IMR-90 (cell line): ENCODE measurements at regions not wholly inside any gene's neighbourhood (a gene's known extent, or its start where the extent isn't known, plus 50 kb on each side); places are given as distances from the start of the nearest gene placed in this dataset.

ENCODE experiments used
- ATAC-seq: fragments of 200-7000 bp; cut with Tn5 transposase; 2 replicates; pipeline ENCODE4 v1.9.1; 2020; ENCODE audit warnings: low read depth, mild to moderate bottlenecking, moderate library complexity
- BruUV-seq: library from RNA; stranded (reverse); fragments of 400-500 nt; replicated peaks from 2 replicates; lab custom pipeline; 2021; lab: Mats Ljungman, UMichigan
- CTCF ChIA-PET: fragments of 300-600 bp; formaldehyde crosslinking; extraction: SDS; loops from one replicate; lab custom pipeline; 2021; ENCODE audit warnings: antibody characterized with exemption; lab: Yijun Ruan, JAX
- POLR2A ChIA-PET: fragments of 300-600 bp; sonication (Branson Sonifier 250); formaldehyde crosslinking; loops from one replicate; lab custom pipeline; 2022; ENCODE audit warnings: antibody characterized with exemption; ENCODE audit not compliant: unreplicated experiment; lab: Charles Lee
- DNase-seq: peaks from one replicate; pipeline ENCODE4 v3.0.0; 2013
- H2AFZ ChIP-seq: replicated peaks from 2 replicates; pipeline ENCODE3; 2013; ENCODE audit warnings: low read length, mild to moderate bottlenecking; ENCODE audit not compliant: poor library complexity
- H2AK5ac ChIP-seq: 2 replicates; pipeline ENCODE4 v1.6.1; 2013; ENCODE audit warnings: low read depth, low read length, inconsistent platforms
- H2AK9ac ChIP-seq: replicated peaks from 2 replicates; pipeline ENCODE3; 2013; ENCODE audit warnings: mild to moderate bottlenecking, low read depth, low read length, moderate library complexity; ENCODE audit not compliant: poor library complexity
- H2BK120ac ChIP-seq: 2 replicates; pipeline ENCODE4 v1.6.1; 2013; ENCODE audit warnings: low read depth, low read length, inconsistent platforms
- H2BK15ac ChIP-seq: 3 replicates; pipeline ENCODE4 v1.6.1; 2013; ENCODE audit warnings: low read depth, low read length, inconsistent platforms
- H2BK20ac ChIP-seq: 2 replicates; pipeline ENCODE4 v1.6.1; 2013; ENCODE audit warnings: low read depth, mild to moderate bottlenecking, inconsistent platforms, low read length, moderate library complexity
- H2BK5ac ChIP-seq: 2 replicates; pipeline ENCODE4 v1.6.1; 2013; ENCODE audit warnings: mild to moderate bottlenecking, low read depth, low read length, inconsistent platforms; ENCODE audit not compliant: poor library complexity, severe bottlenecking
- H3K14ac ChIP-seq: replicated peaks from 2 replicates; pipeline ENCODE4 v1.6.1; 2013; ENCODE audit warnings: low read depth, low read length, inconsistent platforms
- H3K18ac ChIP-seq: 2 replicates; pipeline ENCODE4 v1.6.1; 2013; ENCODE audit warnings: low read depth, low read length, control low read depth
- H3K23ac ChIP-seq: 2 replicates; pipeline ENCODE4 v1.6.1; 2013; ENCODE audit warnings: low read depth, low read length, inconsistent platforms
- H3K27ac ChIP-seq: 2 replicates; pipeline ENCODE4 v1.5.1; 2013; ENCODE audit warnings: mild to moderate bottlenecking, control low read depth, low read length; ENCODE audit not compliant: insufficient read depth
- H3K27me3 ChIP-seq: 2 replicates; pipeline ENCODE4 v1.6.1; 2013; ENCODE audit warnings: low read length; ENCODE audit not compliant: control insufficient read depth, insufficient read depth
- H3K36me3 ChIP-seq: 2 replicates; pipeline ENCODE4 v1.6.1; 2013; ENCODE audit warnings: low read length, mixed read lengths; ENCODE audit not compliant: control insufficient read depth, insufficient read depth
- H3K4ac ChIP-seq: 2 replicates; pipeline ENCODE4 v1.6.1; 2013; ENCODE audit warnings: low read depth, low read length, inconsistent platforms
- H3K4me1 ChIP-seq: 2 replicates; pipeline ENCODE4 v1.6.1; 2013; ENCODE audit warnings: low read length, mixed read lengths; ENCODE audit not compliant: control insufficient read depth, insufficient read depth
- H3K4me2 ChIP-seq: 2 replicates; pipeline ENCODE4 v1.6.1; 2013; ENCODE audit warnings: low read depth, mild to moderate bottlenecking, control low read depth, low read length, moderate library complexity
- H3K4me3 ChIP-seq: 2 replicates; pipeline ENCODE4 v1.5.1; 2013; ENCODE audit warnings: low read depth, mild to moderate bottlenecking, control low read depth, low read length, moderate library complexity; ENCODE audit not compliant: insufficient read depth
- H3K56ac ChIP-seq: 2 replicates; pipeline ENCODE4 v1.6.1; 2013; ENCODE audit warnings: low read length, inconsistent platforms; ENCODE audit not compliant: insufficient read depth; ENCODE audit errors: extremely low read depth
- H3K79me1 ChIP-seq, 2 experiments: 2 replicates each; pipeline ENCODE4 v1.6.1; 2013; ENCODE audit warnings: low read length in 2 of 2, inconsistent platforms in 1 of 2, low read depth in 1 of 2
- H3K9ac ChIP-seq: 2 replicates; pipeline ENCODE4 v1.6.1; 2013; ENCODE audit warnings: low read depth, low read length, control low read depth
- H3K9me1 ChIP-seq: 2 replicates; pipeline ENCODE4 v1.6.1; 2013; ENCODE audit warnings: low read length, inconsistent platforms; ENCODE audit not compliant: insufficient read depth
- H3K9me3 ChIP-seq: 2 replicates; pipeline ENCODE4 v1.6.1; 2013; ENCODE audit warnings: low read length; ENCODE audit not compliant: control insufficient read depth, insufficient read depth
- H4K20me1 ChIP-seq: 2 replicates; pipeline ENCODE4 v1.6.1; 2013; ENCODE audit warnings: low read length, inconsistent platforms; ENCODE audit not compliant: insufficient read depth
- H4K5ac ChIP-seq: 2 replicates; pipeline ENCODE4 v1.6.1; 2013; ENCODE audit warnings: mild to moderate bottlenecking, low read depth, low read length, control low read depth
- H4K8ac ChIP-seq, 2 experiments: 2 replicates each; pipeline ENCODE4 v1.6.1; 2013; ENCODE audit warnings: low read depth in 2 of 2, low read length in 2 of 2, control low read depth in 1 of 2, inconsistent platforms in 1 of 2
- H4K91ac ChIP-seq: 2 replicates; pipeline ENCODE4 v1.6.1; 2013; ENCODE audit warnings: low read depth, low read length, inconsistent platforms; ENCODE audit not compliant: insufficient read depth
- CHD1 ChIP-seq: IDR thresholded peaks from 2 replicates; pipeline ENCODE4 v1.6.1; 2012; ENCODE audit warnings: low read depth, low read length, improper control_type of control experiment
- MAZ ChIP-seq: IDR thresholded peaks from 2 replicates; pipeline ENCODE4 v1.6.1; 2012; ENCODE audit warnings: low read depth, mild to moderate bottlenecking, low read length, improper control_type of control experiment, moderate library complexity, borderline replicate concordance
- POLR2A ChIP-seq: IDR thresholded peaks from 2 replicates; pipeline ENCODE4 v1.6.1; 2012; ENCODE audit warnings: mild to moderate bottlenecking, low read depth, low read length
- SMC3 ChIP-seq: fragments of 150-350 bp; IDR thresholded peaks from 2 replicates; pipeline ENCODE4 v1.6.1; 2016; ENCODE audit warnings: low read depth, mild to moderate bottlenecking, antibody characterized with exemption, low read length, moderate library complexity
- WGBS, 2 experiments: methylation state at CpG; one replicate each; pipeline versions ENCODE4 v1.1.5 to v1.1.7; 2013; ENCODE audit warnings: missing lambda C conversion rate in 2 of 2; ENCODE audit not compliant: insufficient read length in 1 of 2; ENCODE audit errors: extremely low coverage in 2 of 2; 5-methylcytosine and 5-hydroxymethylcytosine counted together
- dilution Hi-C: fragments of 300-500 bp; cut with HindIII; formaldehyde crosslinking; loops from one replicate; pipeline ENCODE4 v1.14.3; 2018; ENCODE audit warnings: low sequenced_read_pairs; ENCODE audit not compliant: unreplicated experiment
- in situ Hi-C: fragments of 300-500 bp; cut with MboI; formaldehyde crosslinking; loops from 3 replicates; pipeline ENCODE4 v1.14.3; 2019; ENCODE audit warnings: low sequenced_read_pairs, inconsistent platforms, mixed read lengths
- intact Hi-C: fragments of 100-400 bp; cut with micrococcal nuclease; formaldehyde crosslinking; loops from 2 replicates; pipeline ENCODE4 v1.10.0; 2022
- TF ChIP-seq, protein P1 (sequence below): fragments of 150-350 bp; IDR thresholded peaks from 2 replicates; pipeline ENCODE4 v1.6.1; 2016; ENCODE audit warnings: low read depth, mild to moderate bottlenecking, low read length, moderate library complexity, borderline replicate concordance

DNA sequence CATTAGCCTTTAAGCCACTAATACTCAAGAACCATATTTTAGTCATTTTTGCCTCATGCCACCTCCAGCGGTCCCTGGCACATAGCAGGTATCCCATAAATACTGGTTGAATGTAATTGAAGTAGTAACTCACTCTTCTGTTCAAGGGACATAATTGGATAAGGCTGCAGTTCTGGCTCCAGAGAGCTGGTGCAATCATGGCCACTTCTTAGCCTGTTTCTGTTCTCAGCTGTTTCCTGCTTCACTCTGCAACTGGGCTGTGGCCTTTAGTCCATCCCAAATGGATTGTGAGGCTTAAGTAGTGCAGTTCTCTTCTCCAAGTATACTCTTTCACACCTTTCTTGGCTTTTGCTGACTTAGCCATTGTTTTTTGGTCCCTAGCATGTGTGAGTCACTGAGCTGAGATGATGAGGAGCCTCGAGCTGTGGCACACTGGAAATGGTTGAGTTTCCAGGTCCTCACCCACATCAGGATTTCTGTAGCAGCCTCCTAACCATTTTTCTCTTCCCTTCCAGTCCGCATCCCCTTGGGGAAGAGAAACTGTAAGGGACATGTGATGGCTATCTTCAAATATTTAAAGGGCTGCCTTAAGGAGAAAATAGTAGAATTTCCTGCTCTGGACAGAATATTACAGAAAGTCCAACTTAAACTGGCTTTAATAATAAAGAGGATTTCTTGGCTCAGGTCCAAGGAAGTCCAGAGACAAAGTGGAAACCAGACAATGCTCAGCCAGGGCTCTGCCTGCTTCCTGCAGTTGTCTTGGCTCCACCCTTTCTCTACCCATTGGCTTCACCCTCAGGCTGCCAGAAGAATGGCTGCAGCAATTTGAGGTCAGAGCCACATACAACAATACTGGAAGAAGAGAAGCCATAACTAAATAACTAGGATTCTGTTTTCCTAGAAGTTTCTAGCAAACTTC is 305.4 kb upstream of the ROPN1 start:
- Histone ChIP-seq H3K9ac (no peak overlapping the region), H3K27me3 (peaks cover 18% of the 10 kb centered on the region), H4K91ac (no peak overlapping the region), H4K20me1 (no peaks in the 10 kb centered on the region), H2BK5ac (no peak overlapping the region), H3K14ac (no peak overlapping the region), H3K56ac (no peak overlapping the region), H3K27ac (no peak overlapping the region), H2BK20ac (no peak overlapping the region), H3K4ac (no peak overlapping the region), H3K9me1 (no peaks in the 10 kb centered on the region; the same call in 1 of the 2 replicates), H4K5ac (no peak overlapping the region), H2BK120ac (no peak overlapping the region), H3K79me1 (no peaks in the 10 kb centered on the region), H3K9me3 (no peaks in the 10 kb centered on the region), H3K36me3 (no peaks in the 10 kb centered on the region), H3K23ac (no peak overlapping the region), H3K4me2 (no peak overlapping the region), H4K8ac (no peak overlapping the region), H3K4me3 (no peak overlapping the region), H3K18ac (no peak overlapping the region), H2BK15ac (no peak overlapping the region), H3K4me1 (peaks cover 2% of the 10 kb centered on the region; the same call in 1 of the 2 replicates), H2AK5ac (no peak overlapping the region), H2AK9ac (no peak overlapping the region), H2AFZ (no peak overlapping the region)
- ATAC-seq (no peak), DNase-seq (no peak)
- in situ Hi-C loops (no loop called here), intact Hi-C loops (loop anchor here (5.0 kb wide), 1 partner anchor 90 kb away; no protein-coding TSS in a partner anchor), dilution Hi-C loops (no loop called here)
- TF ChIP-seq, protein P1, sequence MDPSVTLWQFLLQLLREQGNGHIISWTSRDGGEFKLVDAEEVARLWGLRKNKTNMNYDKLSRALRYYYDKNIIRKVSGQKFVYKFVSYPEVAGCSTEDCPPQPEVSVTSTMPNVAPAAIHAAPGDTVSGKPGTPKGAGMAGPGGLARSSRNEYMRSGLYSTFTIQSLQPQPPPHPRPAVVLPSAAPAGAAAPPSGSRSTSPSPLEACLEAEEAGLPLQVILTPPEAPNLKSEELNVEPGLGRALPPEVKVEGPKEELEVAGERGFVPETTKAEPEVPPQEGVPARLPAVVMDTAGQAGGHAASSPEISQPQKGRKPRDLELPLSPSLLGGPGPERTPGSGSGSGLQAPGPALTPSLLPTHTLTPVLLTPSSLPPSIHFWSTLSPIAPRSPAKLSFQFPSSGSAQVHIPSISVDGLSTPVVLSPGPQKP = no peak
- no peak for TF ChIP-seq POLR2A
- TF ChIP-seq CHD1 = no peak
- TF ChIP-seq MAZ = no peak
- TF ChIP-seq SMC3 = no peak
- ChIA-PET CTCF (no interaction called here), POLR2A (no interaction called here)
- BruUV-seq = no TSS peak
- no CpG with 5 or more reads among the region's 3 CpGs for WGBS, 2 experiments
